Stimulated activated naive CD8-positive, alpha-beta T cell treated with anti-CD3 and anti-CD28 coated beads, Interleukin-15, amount 100 ng/mL, for 72 hours (primary cell): ENCODE measurements at regions not wholly inside any gene's neighbourhood (a gene's known extent, or its start where the extent isn't known, plus 50 kb on each side); places are given as distances from the start of the nearest gene placed in this dataset.
"Not testable (repeated sequence)": the region's sequence is repeated elsewhere in the genome, so short reads cannot be mapped to it uniquely, and the experiment has no call there.

ENCODE experiments used
- ATAC-seq: fragments of 150-1000 bp; cut with Tn5 transposase; 2 replicates; pipeline ENCODE4 v1.10.0; 2021; ENCODE audit warnings: mild to moderate bottlenecking, moderate library complexity
- DNase-seq, 2 donors: peaks; one replicate each; pipeline ENCODE4 v3.0.0; 2021 to 2022
- H3K27ac Mint-ChIP-seq, 2 donors: one replicate each; pipeline ENCODE4 v1.8.0; 2022; ENCODE audit warnings: mild to moderate bottlenecking in 2 of 2, mixed read lengths in 2 of 2, moderate library complexity in 2 of 2
- H3K27me3 Mint-ChIP-seq: one replicate; pipeline ENCODE4 v1.8.0; 2022; ENCODE audit warnings: mixed read lengths
- H3K4me1 Mint-ChIP-seq: one replicate; pipeline ENCODE4 v1.8.0; 2022; ENCODE audit warnings: mild to moderate bottlenecking, mixed read lengths
- H3K4me3 Mint-ChIP-seq, 2 donors: one replicate each; pipeline ENCODE4 v1.8.0; 2022; ENCODE audit warnings: mild to moderate bottlenecking in 2 of 2, mixed read lengths in 2 of 2, moderate library complexity in 1 of 2
- H3K9me3 Mint-ChIP-seq, 2 donors: one replicate each; pipeline ENCODE4 v1.8.0; 2022; ENCODE audit warnings: mixed read lengths in 2 of 2

DNA sequence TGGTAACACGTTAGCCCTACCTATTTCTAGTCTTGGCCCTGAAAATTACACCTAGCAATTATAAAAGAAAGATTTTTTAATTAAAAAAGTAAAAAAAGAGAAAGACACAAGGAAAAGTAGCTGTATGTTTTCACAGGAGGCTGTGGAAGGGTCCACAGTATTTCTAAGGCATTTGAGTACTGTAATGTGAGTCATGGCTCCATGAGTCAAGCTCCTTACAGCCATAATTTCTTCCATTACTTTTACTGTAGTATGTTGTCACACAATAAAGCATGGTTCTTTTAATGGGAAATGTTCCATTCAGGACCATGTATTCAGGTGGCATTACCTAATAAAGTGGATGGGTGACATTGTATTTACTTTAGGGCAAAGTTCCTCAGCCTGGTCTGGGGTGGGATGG lies 113.4 kb downstream of the GPR37 start:
- no peaks in the 10 kb centered on the region for H3K4me1 Mint-ChIP-seq
- H3K4me3 Mint-ChIP-seq: no peak overlapping the region
- H3K9me3 Mint-ChIP-seq: peaks cover 9 to 11% of the 10 kb centered on the region in 2 donors
- ATAC-seq (no peak), DNase-seq (no peak)
- no peak overlapping the region for H3K27ac Mint-ChIP-seq
- no peaks in the 10 kb centered on the region for H3K27me3 Mint-ChIP-seq

DNA sequence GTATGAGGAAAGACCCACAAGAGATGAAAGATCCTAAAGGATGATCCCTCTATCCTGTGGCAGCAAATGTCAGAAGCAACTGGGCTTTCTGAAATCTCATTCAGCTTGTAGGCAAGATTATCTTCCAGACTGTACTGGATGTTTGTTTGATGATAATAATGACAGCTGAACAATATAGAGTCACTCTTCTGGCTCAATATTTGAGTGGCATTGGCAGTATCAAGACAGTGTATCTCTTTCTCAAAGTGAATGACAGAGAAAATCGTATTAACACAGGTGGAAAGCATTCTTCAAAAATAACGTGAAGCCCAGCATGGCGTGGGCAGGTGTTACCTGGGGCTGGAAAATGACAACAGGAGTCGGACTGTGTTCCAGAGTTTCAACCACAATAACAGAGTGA lies 114.5 kb downstream of the GPR37 start:
- no peaks in the 10 kb centered on the region for H3K27me3 Mint-ChIP-seq
- no peak overlapping the region for H3K27ac Mint-ChIP-seq
- DNase-seq: no peak
- H3K4me1 Mint-ChIP-seq: no peaks in the 10 kb centered on the region
- no peak overlapping the region for H3K4me3 Mint-ChIP-seq
- no peak for ATAC-seq
- peaks cover 9 to 11% of the 10 kb centered on the region in 2 donors for H3K9me3 Mint-ChIP-seq

DNA sequence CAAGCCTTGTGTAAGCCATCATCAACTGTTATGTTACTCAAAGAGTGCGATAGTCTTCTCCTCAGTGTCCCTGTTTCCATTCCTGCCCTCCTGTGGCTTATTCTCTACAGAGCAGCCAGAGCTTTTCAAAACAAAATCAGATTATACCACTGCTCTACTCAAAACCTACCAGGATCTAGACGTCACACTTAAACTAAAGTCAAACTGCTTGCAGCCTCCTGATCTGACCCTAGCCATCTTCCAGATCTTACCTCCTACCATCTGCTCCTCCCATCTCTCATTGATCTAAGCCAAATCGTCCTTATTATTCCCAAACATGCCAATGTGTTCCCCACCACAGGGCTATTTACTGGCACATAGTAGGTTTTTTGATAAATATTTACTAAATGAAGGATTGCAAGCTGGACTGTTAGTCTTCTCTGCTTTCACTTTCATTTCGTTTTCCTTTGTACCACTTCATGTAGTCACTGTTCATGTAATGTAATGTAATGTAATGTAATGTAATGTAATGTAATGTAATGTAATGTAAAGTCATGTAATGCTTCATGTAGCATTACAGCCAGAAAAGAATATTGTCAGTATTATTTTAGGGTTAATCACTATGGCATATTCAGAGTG lies 116.1 kb downstream of the GPR37 start:
- Mint-ChIP-seq H3K27ac (peak overlapping the region in 1 of 2 donors; percentile 37), H3K4me1 (no peaks in the 10 kb centered on the region), H3K27me3 (no peaks in the 10 kb centered on the region), H3K4me3 (peak overlapping the region in 1 of 2 donors; percentile 2), H3K9me3 (peaks cover 9 to 11% of the 10 kb centered on the region in 2 donors)
- DNase-seq (no peak), ATAC-seq (no peak)

DNA sequence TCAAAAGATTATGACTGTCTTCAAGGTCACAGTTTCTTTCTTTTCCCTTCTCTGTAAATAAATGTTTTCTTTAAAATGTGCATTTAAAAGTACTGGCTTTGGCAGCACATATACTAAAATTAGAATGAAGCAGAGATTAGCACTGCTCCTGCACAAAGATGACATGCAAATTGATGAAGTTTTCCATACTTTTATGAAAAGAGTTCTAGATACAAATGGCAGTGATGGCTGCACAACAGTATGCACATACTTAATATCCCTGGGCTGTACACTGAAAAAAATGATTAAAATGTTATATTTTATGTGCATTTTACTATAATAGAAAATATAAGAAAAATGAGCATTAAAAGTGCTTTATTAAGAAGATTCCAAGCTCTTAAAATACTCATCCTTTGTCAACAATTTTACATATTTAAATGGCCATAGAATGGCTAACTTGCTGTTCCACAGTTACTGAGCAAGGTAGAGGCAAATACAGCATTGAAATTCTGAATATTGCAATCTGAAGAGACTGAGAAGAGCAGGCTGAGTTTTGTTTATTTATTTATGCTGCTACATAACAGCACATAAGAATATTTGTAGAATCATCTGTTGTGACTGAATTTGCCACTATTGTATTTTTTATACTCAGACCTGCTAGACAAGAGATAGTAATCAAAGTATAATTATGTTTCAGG lies 117.8 kb downstream of the GPR37 start:
- Mint-ChIP-seq H3K27ac (no peak overlapping the region), H3K4me3 (no peak overlapping the region), H3K4me1 (no peaks in the 10 kb centered on the region), H3K9me3 (peaks cover 9 to 11% of the 10 kb centered on the region in 2 donors), H3K27me3 (no peaks in the 10 kb centered on the region)
- ATAC-seq (no peak), DNase-seq (no peak)

DNA sequence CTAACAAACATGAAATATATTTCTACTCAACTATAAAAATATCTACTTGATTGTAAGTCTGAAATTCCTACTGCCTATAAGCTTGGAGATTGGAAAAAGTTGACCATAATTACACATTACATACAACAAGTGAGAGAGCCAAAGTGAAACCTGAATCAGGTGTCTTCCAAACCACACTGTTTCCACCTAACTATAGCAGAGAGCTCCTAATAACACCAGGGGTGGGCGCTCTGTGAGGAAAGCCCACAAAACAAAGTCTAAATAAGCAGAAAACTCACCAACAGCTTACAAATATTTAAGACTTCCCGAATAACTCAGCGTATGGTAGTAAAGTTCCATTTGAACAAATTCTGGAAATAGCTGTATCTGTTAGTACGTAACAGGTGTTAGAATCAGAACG lies 119.9 kb downstream of the GPR37 start:
- Mint-ChIP-seq H3K9me3 (peaks cover 9 to 11% of the 10 kb centered on the region in 2 donors), H3K27ac (no peak overlapping the region), H3K4me3 (no peak overlapping the region), H3K4me1 (no peaks in the 10 kb centered on the region), H3K27me3 (no peaks in the 10 kb centered on the region)
- ATAC-seq: no peak
- DNase-seq: no peak

DNA sequence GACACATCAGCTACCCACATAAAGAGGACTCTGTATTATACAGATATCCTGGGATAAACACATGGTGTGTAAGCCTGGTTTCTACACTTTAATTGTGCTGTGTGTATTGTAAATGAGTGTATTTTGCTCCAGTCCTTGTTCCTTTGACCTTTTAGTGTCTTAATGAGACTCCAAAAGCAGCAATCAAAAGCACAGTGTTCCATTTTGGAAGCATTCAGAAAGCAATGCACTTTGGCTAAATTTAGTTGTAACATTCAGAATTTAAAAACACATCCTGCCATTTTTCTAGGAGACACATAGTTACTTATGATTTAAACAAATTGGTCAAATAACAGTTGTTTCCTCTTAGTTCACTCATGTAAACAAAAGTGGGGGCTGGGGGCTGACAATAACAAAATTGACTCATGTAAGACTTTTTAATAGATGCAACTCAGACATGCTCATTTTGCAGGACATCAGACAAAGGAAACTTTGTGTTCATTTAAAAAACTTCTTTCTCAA lies 122.2 kb downstream of the GPR37 start:
- DNase-seq: no peak
- H3K27ac Mint-ChIP-seq: no peak overlapping the region
- H3K4me3 Mint-ChIP-seq: no peak overlapping the region
- H3K9me3 Mint-ChIP-seq: no peaks in the 10 kb centered on the region
- H3K27me3 Mint-ChIP-seq: no peaks in the 10 kb centered on the region
- H3K4me1 Mint-ChIP-seq: no peaks in the 10 kb centered on the region
- ATAC-seq: no peak

DNA sequence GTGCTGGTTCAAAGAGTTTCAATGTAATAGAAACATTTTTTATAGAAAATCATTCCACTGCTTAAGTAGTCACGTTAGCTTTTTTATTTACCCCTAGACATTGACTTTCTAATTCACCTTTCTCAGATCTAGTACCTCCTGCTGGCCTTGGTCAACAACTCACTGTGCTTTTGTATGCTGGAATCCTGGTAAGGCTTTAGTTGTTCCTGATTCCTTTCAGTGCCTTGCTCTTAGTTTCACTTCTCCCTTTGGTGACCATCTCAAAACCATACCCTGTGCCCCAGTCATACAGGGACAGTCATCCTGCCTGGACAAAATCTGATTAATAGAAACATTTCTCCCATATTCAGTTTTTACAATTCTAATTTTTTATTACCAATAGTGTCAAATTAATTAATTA lies 130.2 kb downstream of the GPR37 start:
- no peaks in the 10 kb centered on the region for H3K27me3 Mint-ChIP-seq
- DNase-seq (no peak), ATAC-seq (no peak)
- no peak overlapping the region for H3K4me3 Mint-ChIP-seq
- H3K4me1 Mint-ChIP-seq: no peaks in the 10 kb centered on the region
- H3K9me3 Mint-ChIP-seq: peaks cover 6 to 29% of the 10 kb centered on the region in 2 donors
- no peak overlapping the region for H3K27ac Mint-ChIP-seq

DNA sequence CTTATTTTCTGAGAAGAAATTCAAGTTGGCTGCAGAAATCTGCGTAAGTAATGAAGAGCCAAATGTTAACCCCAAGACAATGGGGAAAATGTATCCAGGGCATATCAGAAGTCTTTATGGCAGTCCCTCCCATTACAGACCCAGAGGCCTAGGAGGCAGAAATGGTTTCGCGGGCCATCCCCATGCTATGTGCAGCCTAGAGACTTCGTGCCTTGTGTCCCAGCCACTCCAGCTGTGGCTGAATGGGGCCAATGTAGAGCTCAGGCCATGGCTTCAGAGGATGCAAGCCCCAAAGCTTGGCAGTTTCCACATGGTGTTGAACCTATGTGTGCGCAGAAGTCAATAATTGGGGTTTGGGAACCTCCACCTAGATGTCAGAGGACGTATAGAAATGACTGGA lies 131.9 kb downstream of the GPR37 start:
- Mint-ChIP-seq H3K4me3 (no peak overlapping the region), H3K27me3 (no peaks in the 10 kb centered on the region), H3K4me1 (no peaks in the 10 kb centered on the region), H3K9me3 (peaks cover 6 to 29% of the 10 kb centered on the region in 2 donors), H3K27ac (no peak overlapping the region)
- DNase-seq (no peak), ATAC-seq (no peak)

DNA sequence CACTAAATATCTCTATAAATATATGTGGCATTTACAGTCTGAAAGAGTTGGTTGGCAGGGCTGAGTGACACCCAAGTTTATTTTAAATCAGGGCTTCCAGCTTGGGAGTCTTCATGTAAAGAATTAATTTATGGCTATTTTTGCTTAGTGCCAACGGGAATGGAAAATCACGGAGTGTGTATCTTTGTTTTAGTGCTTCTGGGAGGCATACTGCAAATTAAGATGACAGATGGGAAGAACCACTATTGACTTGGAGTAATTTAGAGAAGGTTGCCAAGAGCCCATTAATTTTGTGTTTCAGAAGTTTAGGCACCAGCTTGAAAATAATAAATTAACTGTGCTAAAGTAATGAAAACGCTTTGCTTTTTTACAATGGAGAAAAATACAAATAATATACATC lies 135.2 kb downstream of the GPR37 start:
- no peaks in the 10 kb centered on the region for H3K4me1 Mint-ChIP-seq
- H3K27ac Mint-ChIP-seq: no peak overlapping the region
- H3K27me3 Mint-ChIP-seq: no peaks in the 10 kb centered on the region
- ATAC-seq: no peak
- H3K4me3 Mint-ChIP-seq: no peak overlapping the region
- no peak for DNase-seq
- H3K9me3 Mint-ChIP-seq: peaks cover 6 to 28% of the 10 kb centered on the region in 2 donors

DNA sequence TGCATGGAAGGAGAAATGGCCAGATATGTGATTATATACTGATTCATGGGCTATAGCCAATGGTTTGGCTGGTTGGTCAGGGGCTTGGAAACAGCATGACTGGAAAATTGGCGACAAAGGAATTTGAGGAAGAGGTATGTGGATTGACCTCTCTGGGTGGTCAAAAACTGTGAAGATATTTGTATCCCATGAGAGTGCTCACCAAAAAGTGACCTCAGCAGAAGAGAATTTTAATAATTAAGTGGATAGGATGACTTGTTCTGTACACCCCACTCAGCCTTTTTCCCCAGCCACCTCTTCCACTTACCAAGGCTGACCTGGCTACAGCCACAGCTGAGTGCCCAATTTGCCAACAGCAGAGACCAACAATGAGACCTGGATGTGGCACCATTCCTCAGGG lies 146.7 kb downstream of the GPR37 start:
- H3K9me3 Mint-ChIP-seq: peaks cover 12% of the 10 kb centered on the region in 2 donors

DNA sequence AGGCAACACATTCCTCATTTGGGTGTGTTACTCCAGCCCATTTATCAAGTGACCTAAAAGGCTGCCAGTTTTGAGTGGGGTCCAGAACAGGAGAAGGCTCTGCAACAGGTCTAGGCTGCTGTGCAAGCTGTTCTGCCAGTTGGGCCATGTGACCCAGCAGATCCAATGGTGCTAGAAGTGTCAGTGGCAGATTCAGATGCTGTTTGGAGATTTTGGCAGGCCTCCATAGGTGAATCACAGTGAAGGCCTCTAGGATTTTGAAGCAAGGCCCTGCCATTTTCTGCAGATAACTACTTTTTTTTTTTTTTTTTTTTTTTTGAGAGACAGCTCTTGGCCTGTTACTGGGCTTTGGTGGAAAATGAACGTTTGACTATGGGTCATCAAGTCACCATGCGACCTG lies 147.5 kb downstream of the GPR37 start:
- not testable (repeated sequence) for H3K4me1 Mint-ChIP-seq, H3K27ac Mint-ChIP-seq, ATAC-seq, DNase-seq, H3K27me3 Mint-ChIP-seq, H3K4me3 Mint-ChIP-seq
- H3K9me3 Mint-ChIP-seq: peaks cover 9 to 13% of the 10 kb centered on the region in 2 donors

More for the DNA sequence above, 146.7 kb downstream of the GPR37 start:
- DNase-seq (no peak), ATAC-seq (no peak)
- H3K27me3 Mint-ChIP-seq: no peaks in the 10 kb centered on the region
- H3K4me1 Mint-ChIP-seq: no peaks in the 10 kb centered on the region
- no peak overlapping the region for H3K27ac Mint-ChIP-seq
- no peak overlapping the region for H3K4me3 Mint-ChIP-seq

DNA sequence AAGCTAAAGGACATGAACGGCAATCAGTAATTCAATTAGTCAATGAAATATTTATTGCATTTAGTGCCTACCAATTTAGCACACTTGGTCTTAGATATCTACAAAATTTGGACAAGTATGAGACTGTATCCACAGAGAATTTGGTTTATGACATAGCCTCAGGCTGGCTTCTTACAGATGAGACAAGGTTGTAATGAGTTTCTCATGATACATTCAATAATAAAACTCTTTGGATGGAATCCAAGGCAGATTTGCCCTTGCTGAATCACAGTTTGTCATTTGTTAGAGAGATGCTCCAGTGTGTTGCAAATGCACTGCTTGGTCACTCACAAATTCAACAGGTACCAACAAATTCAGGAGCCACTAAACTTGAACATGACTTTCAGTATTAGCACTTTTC lies 162.5 kb downstream of the GPR37 start:
- no peak for DNase-seq

DNA sequence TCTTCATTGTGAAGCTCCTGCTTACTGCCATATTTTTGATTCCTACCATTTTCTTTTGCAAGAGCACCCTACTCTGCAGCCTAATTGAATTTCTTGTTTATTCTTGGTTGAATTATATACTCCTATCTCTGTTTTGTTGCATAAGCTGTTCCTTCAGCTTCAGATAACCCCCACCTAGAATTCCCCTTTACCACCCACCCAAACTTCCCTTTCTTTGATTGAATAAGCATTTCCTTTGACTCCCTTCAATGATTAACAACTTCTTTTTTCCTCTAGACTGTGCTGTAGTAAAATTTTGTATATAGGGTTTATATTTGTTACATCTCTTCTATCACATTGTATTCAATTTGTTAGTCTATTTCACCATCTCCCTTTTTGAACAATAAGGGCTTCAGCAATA lies 168.1 kb downstream of the GPR37 start:
- ATAC-seq (no peak), DNase-seq (no peak)
- no peaks in the 10 kb centered on the region for H3K27me3 Mint-ChIP-seq

More for the DNA sequence above, 162.5 kb downstream of the GPR37 start:
- H3K4me1 Mint-ChIP-seq: no peaks in the 10 kb centered on the region
- ATAC-seq: no peak
- H3K4me3 Mint-ChIP-seq: no peak overlapping the region
- no peaks in the 10 kb centered on the region for H3K9me3 Mint-ChIP-seq
- H3K27me3 Mint-ChIP-seq: no peaks in the 10 kb centered on the region
- no peak overlapping the region for H3K27ac Mint-ChIP-seq

DNA sequence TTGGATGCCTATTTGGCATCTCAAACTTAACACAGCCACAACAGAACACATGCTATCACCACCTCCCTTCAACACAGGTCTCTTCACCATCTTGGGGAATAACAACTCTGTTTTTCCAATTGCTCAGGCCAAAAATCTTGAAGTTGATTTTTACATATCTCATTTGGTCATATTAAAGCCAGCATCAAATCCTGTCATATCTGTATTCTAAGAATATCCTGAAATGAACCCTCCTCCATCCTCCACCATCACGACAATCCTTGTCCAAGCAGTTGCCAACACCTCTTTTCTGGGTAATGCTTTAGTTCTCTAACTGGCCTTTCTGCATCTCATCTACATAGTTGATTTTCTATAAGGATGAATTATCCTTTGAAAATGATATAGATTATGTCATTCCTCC lies 168.7 kb downstream of the GPR37 start:
- H3K4me1 Mint-ChIP-seq: no peaks in the 10 kb centered on the region
- no peak overlapping the region for H3K4me3 Mint-ChIP-seq
- ATAC-seq: no peak
- H3K27me3 Mint-ChIP-seq: no peaks in the 10 kb centered on the region
- no peaks in the 10 kb centered on the region for H3K9me3 Mint-ChIP-seq
- DNase-seq: no peak
- no peak overlapping the region for H3K27ac Mint-ChIP-seq

More for the DNA sequence above, 168.1 kb downstream of the GPR37 start:
- H3K4me3 Mint-ChIP-seq: no peak overlapping the region
- no peak overlapping the region for H3K27ac Mint-ChIP-seq
- no peaks in the 10 kb centered on the region for H3K4me1 Mint-ChIP-seq
- no peaks in the 10 kb centered on the region for H3K9me3 Mint-ChIP-seq

DNA sequence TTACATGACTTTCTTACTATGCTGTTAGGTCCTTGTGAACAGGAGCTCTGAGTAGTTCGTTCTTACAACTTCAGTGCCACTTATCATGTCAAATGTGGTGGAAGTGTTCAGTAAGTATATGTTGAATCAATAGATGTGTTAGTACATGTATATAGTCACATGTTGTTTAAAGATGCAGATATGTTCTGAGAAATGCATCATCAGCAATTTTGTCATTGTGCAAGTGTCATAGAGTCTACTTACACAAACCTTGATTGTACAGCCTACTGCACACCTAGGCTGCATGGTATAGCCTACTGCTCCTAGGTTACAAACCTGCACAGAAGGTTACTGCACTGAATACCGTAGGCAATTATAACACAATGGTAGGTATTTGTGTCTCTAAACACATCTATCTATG lies 174.8 kb downstream of the GPR37 start:
- Mint-ChIP-seq H3K27me3 (no peaks in the 10 kb centered on the region), H3K4me1 (no peaks in the 10 kb centered on the region), H3K9me3 (no peaks in the 10 kb centered on the region), H3K4me3 (no peak overlapping the region), H3K27ac (no peak overlapping the region)
- DNase-seq: no peak
- ATAC-seq: no peak

DNA sequence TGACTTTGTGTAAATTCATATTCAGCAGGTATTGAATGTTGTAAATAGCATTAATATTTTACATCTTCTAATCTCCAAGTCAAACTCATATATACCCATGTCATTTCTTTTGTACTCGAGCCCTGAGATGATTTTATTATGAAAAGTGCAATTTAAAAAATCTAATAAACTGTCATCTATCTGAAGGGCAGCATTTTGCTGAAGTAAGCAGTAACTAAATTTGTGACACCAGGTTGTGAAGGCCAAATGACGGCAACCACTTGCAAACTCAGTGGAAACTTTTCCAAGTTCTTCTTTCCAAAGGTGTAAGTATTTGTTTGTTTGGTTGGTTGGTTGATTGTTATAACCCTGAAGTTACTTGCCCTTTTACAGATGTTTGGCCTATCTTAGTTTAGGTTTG lies 188.3 kb downstream of the GPR37 start:
- H3K4me1 Mint-ChIP-seq: no peaks in the 10 kb centered on the region

More for the DNA sequence above, 188.3 kb downstream of the GPR37 start:
- no peak for ATAC-seq
- Mint-ChIP-seq H3K4me3 (no peak overlapping the region), H3K27me3 (no peaks in the 10 kb centered on the region), H3K27ac (no peak overlapping the region), H3K9me3 (no peaks in the 10 kb centered on the region)
- DNase-seq: no peak
